Skeletal muscle satellite cell (primary cell): ENCODE measurements at regions not wholly inside any gene's neighbourhood (a gene's known extent, or its start where the extent isn't known, plus 50 kb on each side); places are given as distances from the start of the nearest gene placed in this dataset. TPM values are rescaled to one million over a fixed set of nuclear protein-coding genes. Genes with fewer than 3 reads are reported as not detected.
"Not testable (repeated sequence)": the region's sequence is repeated elsewhere in the genome, so short reads cannot be mapped to it uniquely, and the experiment has no call there.

Experiments
- H3K27me3 ChIP-seq: 2 replicates; pipeline ENCODE4 v1.7.0; 2013; ENCODE audit warnings: low read length; ENCODE audit not compliant: control insufficient read depth, insufficient read depth
- H3K36me3 ChIP-seq: 2 replicates; pipeline ENCODE4 v1.7.0; 2013; ENCODE audit warnings: mild to moderate bottlenecking, control low read depth, low read length; ENCODE audit not compliant: insufficient read depth
- H3K4me1 ChIP-seq: 2 replicates; pipeline ENCODE4 v1.7.0; 2013; ENCODE audit warnings: low read length; ENCODE audit not compliant: control insufficient read depth, insufficient read depth
- H3K4me2 ChIP-seq: 2 replicates; pipeline ENCODE4 v1.7.0; 2013; ENCODE audit warnings: mild to moderate bottlenecking, low read length
- H3K4me3 ChIP-seq: 2 replicates; pipeline ENCODE4 v1.7.0; 2013; ENCODE audit warnings: low read length
- H3K9ac ChIP-seq: 2 replicates; pipeline ENCODE4 v1.7.0; 2013; ENCODE audit warnings: mild to moderate bottlenecking, low read depth, low read length, moderate library complexity
- H3K9me3 ChIP-seq: replicated peaks from 2 replicates; pipeline ENCODE4 v1.7.0; 2013; ENCODE audit warnings: mild to moderate bottlenecking, control low read depth, low read length
- small RNA-seq: library from RNA; depleted of rRNA; stranded (forward); fragments of <200 nt; gene quantifications from one replicate; pipeline ENCODE3, GENCODE V24; 2012

GRCh38 chrX:96183391-96183790, 501.3 kb upstream of the DIAPH2 start:
- peaks cover 6% of the 10 kb centered on the region for H3K27me3 ChIP-seq
- no peak overlapping the region for H3K4me2 ChIP-seq
- no peaks in the 10 kb centered on the region for H3K36me3 ChIP-seq
- no peak overlapping the region for H3K4me3 ChIP-seq
- no peaks in the 10 kb centered on the region for H3K9me3 ChIP-seq
- H3K4me1 ChIP-seq = no peaks in the 10 kb centered on the region
- no peak overlapping the region for H3K9ac ChIP-seq

- Histone ChIP-seq H3K4me3 (no peak overlapping the region), H3K9ac (no peak overlapping the region), H3K27me3 (peaks cover 6% of the 10 kb centered on the region)
These were observed 500.8 kb upstream of the DIAPH2 start for GRCh38 chrX:96183843-96184242.

GRCh38 chrX:96204928-96205327, 479.7 kb upstream of the DIAPH2 start:
- Histone ChIP-seq H3K9ac (no peak overlapping the region), H3K4me1 (no peaks in the 10 kb centered on the region), H3K4me3 (no peak overlapping the region), H3K4me2 (no peak overlapping the region), H3K36me3 (no peaks in the 10 kb centered on the region), H3K9me3 (no peaks in the 10 kb centered on the region), H3K27me3 (no peaks in the 10 kb centered on the region)

More at GRCh38 chrX:96183843-96184242, 500.8 kb upstream of the DIAPH2 start:
- Histone ChIP-seq H3K4me1 (no peaks in the 10 kb centered on the region), H3K4me2 (no peak overlapping the region), H3K36me3 (no peaks in the 10 kb centered on the region), H3K9me3 (no peaks in the 10 kb centered on the region)

GRCh38 chrX:96211953-96212352, 472.7 kb upstream of the DIAPH2 start:
- H3K4me3 ChIP-seq = no peak overlapping the region
- H3K4me2 ChIP-seq = no peak overlapping the region
- no peaks in the 10 kb centered on the region for H3K27me3 ChIP-seq
- H3K9ac ChIP-seq = no peak overlapping the region
- no peaks in the 10 kb centered on the region for H3K4me1 ChIP-seq
- no peaks in the 10 kb centered on the region for H3K9me3 ChIP-seq
- no peaks in the 10 kb centered on the region for H3K36me3 ChIP-seq

- H3K9me3 ChIP-seq, H3K4me1 ChIP-seq, H3K9ac ChIP-seq, H3K4me2 ChIP-seq, H3K27me3 ChIP-seq, H3K4me3 ChIP-seq, H3K36me3 ChIP-seq: not testable (repeated sequence)
These were observed 470.0 kb upstream of the DIAPH2 start for GRCh38 chrX:96214681-96215080.

GRCh38 chrX:96224279-96224678, 460.4 kb upstream of the DIAPH2 start:
- Histone ChIP-seq H3K27me3 (peaks cover 6% of the 10 kb centered on the region), H3K4me2 (no peak overlapping the region), H3K9me3 (no peaks in the 10 kb centered on the region), H3K36me3 (no peaks in the 10 kb centered on the region), H3K9ac (no peak overlapping the region), H3K4me3 (no peak overlapping the region), H3K4me1 (no peaks in the 10 kb centered on the region)

GRCh38 chrX:96244955-96245354, 439.7 kb upstream of the DIAPH2 start:
- Histone ChIP-seq H3K4me3 (no peak overlapping the region), H3K9ac (no peak overlapping the region), H3K27me3 (no peaks in the 10 kb centered on the region), H3K9me3 (no peaks in the 10 kb centered on the region), H3K4me1 (no peaks in the 10 kb centered on the region), H3K4me2 (no peak overlapping the region), H3K36me3 (no peaks in the 10 kb centered on the region)

- Histone ChIP-seq H3K4me3 (no peak overlapping the region), H3K4me2 (no peak overlapping the region), H3K36me3 (no peaks in the 10 kb centered on the region), H3K27me3 (no peaks in the 10 kb centered on the region), H3K4me1 (no peaks in the 10 kb centered on the region), H3K9ac (no peak overlapping the region), H3K9me3 (no peaks in the 10 kb centered on the region)
These were observed 438.2 kb upstream of the DIAPH2 start for GRCh38 chrX:96246436-96246835.

Small RNA genes lying in the stretch of these regions (small RNA-seq; reads per million reads assigned to genes)
- not detected for gene AL022161.1
- gene RN7SL379P = not detected
- not detected for gene RNA5SP510
- gene RPS29P28 = not detected
